Ovary (tissue), 3 donors: ENCODE measurements at regions not wholly inside any gene's neighbourhood (a gene's known extent, or its start where the extent isn't known, plus 50 kb on each side); places are given as distances from the start of the nearest gene placed in this dataset.

ENCODE experiments used
- CTCF ChIP-seq, 3 donors: fragments of 450-650 bp in 2 of 3; fragments of 200-600 bp in 1 of 3; IDR thresholded peaks; one replicate each; pipeline versions ENCODE4 v1.5.1 to v1.8.0; 2016 to 2022; ENCODE audit warnings: antibody characterized with exemption in 3 of 3, mild to moderate bottlenecking in 1 of 3
- EP300 ChIP-seq: sonication (generic); formaldehyde crosslinking; IDR thresholded peaks from one replicate; pipeline ENCODE4 v1.6.1; 2017; ENCODE audit warnings: antibody characterized with exemption
- POLR2A ChIP-seq: fragments of 450-650 bp; IDR thresholded peaks from one replicate; pipeline ENCODE4 v1.6.1; 2017; ENCODE audit warnings: antibody characterized with exemption, mild to moderate bottlenecking, moderate library complexity
- donor health status: DM: no; HTN: no; CAD: no.

GRCh38 chr10:76681153-76681552, 956.5 kb downstream of the KCNMA1 start:
- no peak for TF ChIP-seq POLR2A
- TF ChIP-seq CTCF (IDR thresholded peaks at IDR 0.05) = no peak
- no peak for TF ChIP-seq EP300
